Skeletal muscle satellite cell (primary cell): ENCODE measurements at regions not wholly inside any gene's neighbourhood (a gene's known extent, or its start where the extent isn't known, plus 50 kb on each side); places are given as distances from the start of the nearest gene placed in this dataset.

Experiments used
- H3K27me3 ChIP-seq: 2 replicates; pipeline ENCODE4 v1.7.0; 2013; ENCODE audit warnings: low read length; ENCODE audit not compliant: control insufficient read depth, insufficient read depth
- H3K36me3 ChIP-seq: 2 replicates; pipeline ENCODE4 v1.7.0; 2013; ENCODE audit warnings: mild to moderate bottlenecking, control low read depth, low read length; ENCODE audit not compliant: insufficient read depth
- H3K4me1 ChIP-seq: 2 replicates; pipeline ENCODE4 v1.7.0; 2013; ENCODE audit warnings: low read length; ENCODE audit not compliant: control insufficient read depth, insufficient read depth
- H3K4me2 ChIP-seq: 2 replicates; pipeline ENCODE4 v1.7.0; 2013; ENCODE audit warnings: mild to moderate bottlenecking, low read length
- H3K4me3 ChIP-seq: 2 replicates; pipeline ENCODE4 v1.7.0; 2013; ENCODE audit warnings: low read length
- H3K9ac ChIP-seq: 2 replicates; pipeline ENCODE4 v1.7.0; 2013; ENCODE audit warnings: mild to moderate bottlenecking, low read depth, low read length, moderate library complexity
- H3K9me3 ChIP-seq: replicated peaks from 2 replicates; pipeline ENCODE4 v1.7.0; 2013; ENCODE audit warnings: mild to moderate bottlenecking, control low read depth, low read length

- Histone ChIP-seq H3K36me3 (no peaks in the 10 kb centered on the region), H3K9me3 (no peaks in the 10 kb centered on the region), H3K9ac (no peak overlapping the region), H3K27me3 (no peaks in the 10 kb centered on the region), H3K4me3 (no peak overlapping the region), H3K4me1 (peaks cover 2% of the 10 kb centered on the region), H3K4me2 (no peak overlapping the region)
Observed at GRCh38 chr18:34114996-34115395, 109.7 kb downstream of the NOL4 start.

- Histone ChIP-seq H3K9me3 (no peaks in the 10 kb centered on the region), H3K4me3 (no peak overlapping the region), H3K9ac (no peak overlapping the region), H3K4me1 (no peaks in the 10 kb centered on the region), H3K36me3 (no peaks in the 10 kb centered on the region), H3K27me3 (no peaks in the 10 kb centered on the region), H3K4me2 (no peak overlapping the region)
Observed at GRCh38 chr18:34108206-34108605, 116.5 kb downstream of the NOL4 start.

- no peak overlapping the region for H3K4me2 ChIP-seq
- no peak overlapping the region for H3K9ac ChIP-seq
- no peaks in the 10 kb centered on the region for H3K4me1 ChIP-seq
- H3K4me3 ChIP-seq: no peak overlapping the region
- H3K9me3 ChIP-seq: no peaks in the 10 kb centered on the region
- no peaks in the 10 kb centered on the region for H3K27me3 ChIP-seq
- H3K36me3 ChIP-seq: no peaks in the 10 kb centered on the region
Observed at GRCh38 chr18:34098109-34098508, 126.6 kb downstream of the NOL4 start.

GRCh38 chr18:34097312-34097711 lies 127.4 kb downstream of the NOL4 start:
- no peak overlapping the region for H3K4me2 ChIP-seq
- no peaks in the 10 kb centered on the region for H3K4me1 ChIP-seq
- H3K9me3 ChIP-seq: no peaks in the 10 kb centered on the region
- no peak overlapping the region for H3K9ac ChIP-seq
- no peaks in the 10 kb centered on the region for H3K27me3 ChIP-seq
- no peaks in the 10 kb centered on the region for H3K36me3 ChIP-seq
- no peak overlapping the region for H3K4me3 ChIP-seq

- H3K9ac ChIP-seq: no peak overlapping the region
- H3K4me2 ChIP-seq: no peak overlapping the region
- H3K4me3 ChIP-seq: no peak overlapping the region
- no peaks in the 10 kb centered on the region for H3K27me3 ChIP-seq
- H3K4me1 ChIP-seq: no peaks in the 10 kb centered on the region
- no peaks in the 10 kb centered on the region for H3K9me3 ChIP-seq
- H3K36me3 ChIP-seq: no peaks in the 10 kb centered on the region
Observed at GRCh38 chr18:34094148-34094547, 130.6 kb downstream of the NOL4 start.

- H3K4me2 ChIP-seq: no peak overlapping the region
- H3K9me3 ChIP-seq: no peaks in the 10 kb centered on the region
- no peaks in the 10 kb centered on the region for H3K4me1 ChIP-seq
- no peaks in the 10 kb centered on the region for H3K36me3 ChIP-seq
- H3K27me3 ChIP-seq: no peaks in the 10 kb centered on the region
- no peak overlapping the region for H3K4me3 ChIP-seq
- no peak overlapping the region for H3K9ac ChIP-seq
Observed at GRCh38 chr18:34092796-34093195, 131.9 kb downstream of the NOL4 start.

- no peaks in the 10 kb centered on the region for H3K4me1 ChIP-seq
- no peak overlapping the region for H3K4me2 ChIP-seq
- H3K9ac ChIP-seq: no peak overlapping the region
- no peaks in the 10 kb centered on the region for H3K9me3 ChIP-seq
- no peak overlapping the region for H3K4me3 ChIP-seq
- no peaks in the 10 kb centered on the region for H3K36me3 ChIP-seq
- H3K27me3 ChIP-seq: no peaks in the 10 kb centered on the region
Observed at GRCh38 chr18:34086370-34086769, 138.3 kb downstream of the NOL4 start.

- Histone ChIP-seq H3K9ac (no peak overlapping the region), H3K9me3 (no peaks in the 10 kb centered on the region), H3K27me3 (no peaks in the 10 kb centered on the region), H3K36me3 (no peaks in the 10 kb centered on the region), H3K4me3 (no peak overlapping the region), H3K4me1 (no peaks in the 10 kb centered on the region), H3K4me2 (no peak overlapping the region)
Observed at GRCh38 chr18:34085140-34085739, 139.5 kb downstream of the NOL4 start.

- H3K9ac ChIP-seq: no peak overlapping the region
- H3K4me1 ChIP-seq: no peaks in the 10 kb centered on the region
- no peaks in the 10 kb centered on the region for H3K36me3 ChIP-seq
- no peak overlapping the region for H3K4me3 ChIP-seq
- H3K27me3 ChIP-seq: no peaks in the 10 kb centered on the region
- no peaks in the 10 kb centered on the region for H3K9me3 ChIP-seq
- H3K4me2 ChIP-seq: no peak overlapping the region
Observed at GRCh38 chr18:34084635-34085034, 140.1 kb downstream of the NOL4 start.

- Histone ChIP-seq H3K9me3 (no peaks in the 10 kb centered on the region), H3K4me3 (no peak overlapping the region), H3K9ac (no peak overlapping the region), H3K4me1 (no peaks in the 10 kb centered on the region), H3K36me3 (no peaks in the 10 kb centered on the region), H3K27me3 (no peaks in the 10 kb centered on the region), H3K4me2 (no peak overlapping the region)
Observed at GRCh38 chr18:34083910-34084535, 140.7 kb downstream of the NOL4 start.

GRCh38 chr18:34077599-34077998 lies 147.1 kb downstream of the NOL4 start:
- Histone ChIP-seq H3K27me3 (no peaks in the 10 kb centered on the region), H3K9ac (no peak overlapping the region), H3K36me3 (no peaks in the 10 kb centered on the region), H3K4me3 (no peak overlapping the region), H3K4me2 (no peak overlapping the region), H3K9me3 (no peaks in the 10 kb centered on the region), H3K4me1 (no peaks in the 10 kb centered on the region)
